ENCODE measurements at regions not wholly inside any gene's neighbourhood (a gene's known extent, or its start where the extent isn't known, plus 50 kb on each side); places are given as distances from the start of the nearest gene placed in this dataset.
"Not testable (repeated sequence)": the region's sequence is repeated elsewhere in the genome, so short reads cannot be mapped to it uniquely, and the experiment has no call there.

DNA sequence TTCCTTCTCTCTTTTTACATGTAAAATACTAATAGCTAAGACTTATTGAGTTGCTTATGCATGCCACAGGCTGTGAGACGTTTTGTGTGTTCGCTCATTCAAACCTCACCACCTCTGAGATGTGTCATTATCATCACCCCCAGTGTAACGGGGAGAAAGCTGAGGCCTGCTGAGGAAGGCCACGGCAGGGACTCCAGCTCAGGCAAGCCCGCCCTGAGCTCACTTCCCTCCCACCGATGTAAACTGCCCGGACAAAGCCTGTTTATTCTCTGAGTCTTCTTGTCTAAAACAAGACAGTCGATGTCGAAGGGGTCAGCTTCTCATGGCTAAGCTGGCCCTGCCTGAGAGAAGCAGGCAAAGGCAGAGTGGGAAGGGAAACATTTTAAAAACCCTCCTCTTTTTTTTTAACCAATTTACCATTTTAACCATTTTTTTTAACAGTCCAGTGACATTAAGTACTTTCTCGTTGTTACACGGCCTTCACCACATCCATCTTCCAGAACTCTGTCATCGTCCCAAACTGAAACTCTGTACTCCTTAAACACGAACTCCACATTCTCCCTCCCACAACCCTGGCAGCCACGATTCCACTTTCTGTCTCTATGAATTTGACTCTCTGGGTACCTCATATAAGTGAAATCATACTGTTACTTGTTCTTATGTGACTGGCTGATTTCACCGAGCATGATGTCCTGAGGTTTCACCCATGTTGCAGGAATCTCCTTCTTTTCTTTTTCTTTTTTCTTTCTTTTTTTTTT lies 204.8 kb upstream of the GALNT2 start:
- TF ChIP-seq, protein P1, sequence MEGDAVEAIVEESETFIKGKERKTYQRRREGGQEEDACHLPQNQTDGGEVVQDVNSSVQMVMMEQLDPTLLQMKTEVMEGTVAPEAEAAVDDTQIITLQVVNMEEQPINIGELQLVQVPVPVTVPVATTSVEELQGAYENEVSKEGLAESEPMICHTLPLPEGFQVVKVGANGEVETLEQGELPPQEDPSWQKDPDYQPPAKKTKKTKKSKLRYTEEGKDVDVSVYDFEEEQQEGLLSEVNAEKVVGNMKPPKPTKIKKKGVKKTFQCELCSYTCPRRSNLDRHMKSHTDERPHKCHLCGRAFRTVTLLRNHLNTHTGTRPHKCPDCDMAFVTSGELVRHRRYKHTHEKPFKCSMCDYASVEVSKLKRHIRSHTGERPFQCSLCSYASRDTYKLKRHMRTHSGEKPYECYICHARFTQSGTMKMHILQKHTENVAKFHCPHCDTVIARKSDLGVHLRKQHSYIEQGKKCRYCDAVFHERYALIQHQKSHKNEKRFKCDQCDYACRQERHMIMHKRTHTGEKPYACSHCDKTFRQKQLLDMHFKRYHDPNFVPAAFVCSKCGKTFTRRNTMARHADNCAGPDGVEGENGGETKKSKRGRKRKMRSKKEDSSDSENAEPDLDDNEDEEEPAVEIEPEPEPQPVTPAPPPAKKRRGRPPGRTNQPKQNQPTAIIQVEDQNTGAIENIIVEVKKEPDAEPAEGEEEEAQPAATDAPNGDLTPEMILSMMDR (IDR thresholded peaks at IDR 0.05; ENCODE audit: low read depth, low read length), result no peak
- Histone ChIP-seq H3K36me3 (no peaks in the 10 kb centered on the region), H3K9me3 (ENCODE audit: severe bottlenecking) (no peaks in the 10 kb centered on the region), H3K27ac (no peak overlapping the region), H3K27me3 (ENCODE audit: insufficient read depth, low read depth, severe bottlenecking) (no peaks in the 10 kb centered on the region), H3K4me3 (ENCODE audit: low read depth, low read length) (no peak overlapping the region)
- DNase-seq, result no peak

DNA sequence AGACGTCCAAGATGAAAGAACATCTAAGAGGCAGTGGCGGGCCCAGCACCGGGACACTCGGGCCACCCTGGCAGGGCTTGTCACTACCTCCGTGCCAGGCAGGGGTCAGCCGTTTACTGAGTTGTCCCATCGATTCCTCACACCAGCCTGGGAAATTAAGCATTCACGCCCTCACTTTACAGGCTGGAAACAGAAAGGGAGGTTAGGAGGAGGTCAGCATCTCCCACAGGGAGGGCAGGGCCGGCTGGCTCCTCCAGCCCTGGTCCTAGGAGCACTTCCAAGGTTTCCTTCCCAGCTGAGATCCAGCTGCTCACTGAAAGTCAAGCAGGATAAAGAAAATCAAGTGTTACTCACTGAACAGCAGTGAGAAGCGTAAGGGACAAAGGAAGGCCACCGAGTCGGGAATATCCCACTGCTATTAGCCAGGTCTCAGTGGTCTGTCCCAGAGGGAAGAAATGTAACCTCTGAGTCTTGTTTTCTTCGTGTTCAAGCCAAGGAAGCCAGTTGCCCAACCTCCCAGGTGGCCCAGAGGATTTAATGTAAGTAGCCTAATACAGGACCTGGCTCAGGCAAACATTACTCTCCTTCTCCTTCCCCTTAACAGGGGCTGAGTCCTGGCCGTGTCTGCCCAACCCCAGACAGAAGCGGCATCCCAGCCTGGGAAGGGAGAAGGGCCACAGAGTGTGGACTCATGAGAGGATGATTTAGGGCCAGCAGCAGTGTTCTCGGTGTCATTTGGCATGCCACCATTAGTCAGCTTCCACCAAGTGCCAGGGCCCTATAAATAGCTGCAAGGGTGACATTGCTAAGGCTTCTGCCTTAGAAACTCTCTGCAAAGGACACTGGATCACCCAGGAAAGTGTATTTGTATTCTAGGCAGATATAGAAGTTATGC lies 203.1 kb upstream of the GALNT2 start:
- H3K27me3 ChIP-seq (ENCODE audit: insufficient read depth, low read depth, severe bottlenecking), result no peaks in the 10 kb centered on the region
- TF ChIP-seq, protein P1 (IDR thresholded peaks at IDR 0.05; ENCODE audit: low read depth, low read length), result no peak
- H3K36me3 ChIP-seq, result no peaks in the 10 kb centered on the region

DNA sequence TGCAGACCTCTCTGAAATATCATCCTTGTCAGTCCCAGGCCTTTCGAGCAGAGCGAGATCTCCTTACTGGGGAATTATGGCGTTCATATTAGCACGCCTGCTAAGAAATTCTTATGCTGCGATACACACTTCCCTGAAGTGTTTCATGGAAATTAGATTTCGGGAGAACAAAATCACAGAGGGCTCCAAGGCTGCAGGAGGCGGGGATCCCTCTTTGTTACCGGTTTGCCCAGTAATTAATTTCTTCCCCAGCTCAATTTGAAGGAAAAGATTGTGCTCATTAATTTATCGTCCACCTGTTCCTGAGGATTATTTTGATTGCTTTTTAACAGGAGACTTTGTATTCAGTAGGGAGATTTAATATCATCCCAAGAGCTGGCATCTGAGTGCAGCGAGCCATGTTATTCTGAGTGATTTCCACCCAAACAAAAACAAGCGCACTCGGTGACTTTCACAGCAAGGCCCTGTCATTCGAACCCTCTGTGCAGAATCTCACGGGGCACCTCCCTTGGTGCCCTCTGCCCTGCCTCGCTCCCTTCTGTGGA lies 202.3 kb upstream of the GALNT2 start:
- Histone ChIP-seq H3K36me3 (no peaks in the 10 kb centered on the region), H3K4me3 (ENCODE audit: low read depth, low read length) (no peak overlapping the region), H3K27ac (no peak overlapping the region), H3K27me3 (ENCODE audit: insufficient read depth, low read depth, severe bottlenecking) (no peaks in the 10 kb centered on the region), H3K9me3 (ENCODE audit: severe bottlenecking) (no peaks in the 10 kb centered on the region)
- TF ChIP-seq, protein P1 (IDR thresholded peaks at IDR 0.05; ENCODE audit: low read depth, low read length), result no peak
- no peak for DNase-seq

More for the DNA sequence above, 203.1 kb upstream of the GALNT2 start:
- no peaks in the 10 kb centered on the region for H3K9me3 ChIP-seq (ENCODE audit: severe bottlenecking)
- DNase-seq, result no peak
- H3K4me3 ChIP-seq (ENCODE audit: low read depth, low read length), result no peak overlapping the region
- H3K27ac ChIP-seq, result no peak overlapping the region

GRCh38 chr1:229865321-229865720 lies 201.7 kb upstream of the GALNT2 start:
- H3K27ac ChIP-seq; DNase-seq; H3K4me3 ChIP-seq (ENCODE audit: low read depth, low read length); H3K27me3 ChIP-seq (ENCODE audit: insufficient read depth, low read depth, severe bottlenecking); H3K36me3 ChIP-seq; H3K9me3 ChIP-seq (ENCODE audit: severe bottlenecking): not testable (repeated sequence)

GRCh38 chr1:229867726-229868125 lies 199.3 kb upstream of the GALNT2 start:
- no peak for DNase-seq
- H3K36me3 ChIP-seq, result no peaks in the 10 kb centered on the region
- no peak overlapping the region for H3K4me3 ChIP-seq (ENCODE audit: low read depth, low read length)
- TF ChIP-seq, protein P1 (IDR thresholded peaks at IDR 0.05; ENCODE audit: low read depth, low read length), result no peak
- no peaks in the 10 kb centered on the region for H3K27me3 ChIP-seq (ENCODE audit: insufficient read depth, low read depth, severe bottlenecking)
- no peaks in the 10 kb centered on the region for H3K9me3 ChIP-seq (ENCODE audit: severe bottlenecking)
- no peak overlapping the region for H3K27ac ChIP-seq

GRCh38 chr1:229869240-229869639 lies 197.8 kb upstream of the GALNT2 start:
- no peak overlapping the region for H3K4me3 ChIP-seq (ENCODE audit: low read depth, low read length)
- H3K9me3 ChIP-seq (ENCODE audit: severe bottlenecking), result no peaks in the 10 kb centered on the region
- H3K27me3 ChIP-seq (ENCODE audit: insufficient read depth, low read depth, severe bottlenecking), result no peaks in the 10 kb centered on the region
- no peaks in the 10 kb centered on the region for H3K36me3 ChIP-seq
- TF ChIP-seq, protein P1 (IDR thresholded peaks at IDR 0.05; ENCODE audit: low read depth, low read length), result no peak
- H3K27ac ChIP-seq, result no peak overlapping the region
- DNase-seq, result no peak

Measured in WERI-Rb-1 (cell line).